ENCODE measurements at regions not wholly inside any gene's neighbourhood (a gene's known extent, or its start where the extent isn't known, plus 50 kb on each side); places are given as distances from the start of the nearest gene placed in this dataset.
A peak's percentile ranks its signal among the peaks of the same experiment; 100 is the strongest.

DNA sequence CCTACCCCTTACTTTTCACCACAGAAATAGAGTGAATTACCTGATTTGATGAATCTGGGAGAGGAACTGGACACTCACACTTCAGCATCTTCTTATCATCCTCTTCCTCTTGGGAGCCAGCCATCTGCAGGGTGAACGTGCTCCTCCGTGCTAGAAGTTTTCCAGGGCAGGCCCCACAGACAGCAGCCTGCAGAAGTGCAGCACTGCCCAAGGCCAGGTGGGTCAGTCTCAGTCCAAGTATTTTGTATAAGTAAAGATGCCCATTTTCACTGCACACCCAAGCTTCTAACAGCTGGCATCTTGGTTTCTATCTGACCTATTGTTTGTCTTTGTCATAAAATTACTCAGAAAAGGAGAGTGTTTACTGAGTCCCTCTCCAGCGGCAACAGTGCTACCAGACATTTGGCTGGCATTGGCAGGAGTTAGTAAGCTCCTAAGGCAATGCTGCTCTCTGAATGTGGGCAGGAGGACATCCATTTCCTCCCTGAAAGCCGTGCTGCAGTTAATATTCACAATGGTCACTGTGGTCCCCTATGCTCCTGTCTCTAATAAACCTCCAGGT lies 222.6 kb upstream of the CTAGE1 start:
- DNase-seq (ENCODE audit: low read depth) = peak; percentile 1
- TF ChIP-seq CTCF (conservative IDR thresholded peaks at IDR 0.05; ENCODE audit: low read length) = no peak
- H3K4me3 ChIP-seq (ENCODE audit: low read length) = no peak overlapping the region

DNA sequence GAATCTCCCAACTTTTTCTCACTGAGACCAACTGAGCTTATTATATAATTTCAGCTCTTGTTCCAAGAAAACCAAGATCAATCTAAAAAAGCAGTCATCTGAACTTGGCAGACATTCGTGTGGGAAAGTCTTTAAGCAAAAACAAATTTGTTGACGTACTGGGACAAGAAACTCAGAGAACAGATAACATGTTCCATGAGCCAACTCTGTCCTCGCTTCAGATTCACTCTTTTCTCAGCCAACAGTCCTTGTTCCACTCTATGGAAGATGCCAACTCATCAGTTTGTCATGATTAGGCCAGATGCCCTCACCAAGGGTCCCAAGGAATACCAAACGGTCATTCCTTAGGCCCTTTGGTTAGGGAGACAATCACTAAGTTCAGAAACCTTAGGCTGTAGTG lies 224.2 kb upstream of the CTAGE1 start:
- TF ChIP-seq CTCF (conservative IDR thresholded peaks at IDR 0.05; ENCODE audit: low read length) = no peak
- DNase-seq (ENCODE audit: low read depth) = no peak

GRCh38 chr18:22643731-22644130 lies 226.0 kb upstream of the CTAGE1 start:
- DNase-seq (ENCODE audit: low read depth) = peak; percentile 33
- TF ChIP-seq CTCF (conservative IDR thresholded peaks at IDR 0.05; ENCODE audit: low read length) = no peak
- no peak overlapping the region for H3K4me3 ChIP-seq (ENCODE audit: low read length)

More for the DNA sequence above, 224.2 kb upstream of the CTAGE1 start:
- H3K4me3 ChIP-seq (ENCODE audit: low read length) = no peak overlapping the region

GRCh38 chr18:22650247-22650646 lies 232.5 kb upstream of the CTAGE1 start:
- no peak overlapping the region for H3K4me3 ChIP-seq (ENCODE audit: low read length)
- TF ChIP-seq CTCF (conservative IDR thresholded peaks at IDR 0.05; ENCODE audit: low read length) = no peak
- DNase-seq (ENCODE audit: low read depth) = peak; percentile 37

DNA sequence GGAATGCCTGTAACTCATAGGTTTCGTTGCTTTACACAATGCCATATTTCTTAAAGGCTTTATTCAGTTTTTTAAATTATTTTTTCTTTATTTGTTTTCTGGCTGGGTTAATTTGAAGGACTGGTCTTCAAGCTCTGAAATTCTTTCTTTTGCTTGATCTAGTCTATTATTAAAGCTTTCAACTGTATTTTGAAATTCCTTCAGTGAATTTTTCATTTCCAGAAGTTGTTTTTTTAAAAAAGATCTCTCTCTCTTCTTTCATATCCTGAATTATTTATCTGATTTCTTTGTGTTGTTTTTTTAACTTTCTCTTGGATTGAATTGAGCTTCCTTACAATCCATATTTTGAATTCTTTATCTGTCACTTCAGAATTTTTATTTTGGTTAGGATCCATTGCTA lies 239.9 kb upstream of the CTAGE1 start:
- no peak for DNase-seq (ENCODE audit: low read depth)
- H3K4me3 ChIP-seq (ENCODE audit: low read length) = no peak overlapping the region
- no peak for TF ChIP-seq CTCF (conservative IDR thresholded peaks at IDR 0.05; ENCODE audit: low read length)

DNA sequence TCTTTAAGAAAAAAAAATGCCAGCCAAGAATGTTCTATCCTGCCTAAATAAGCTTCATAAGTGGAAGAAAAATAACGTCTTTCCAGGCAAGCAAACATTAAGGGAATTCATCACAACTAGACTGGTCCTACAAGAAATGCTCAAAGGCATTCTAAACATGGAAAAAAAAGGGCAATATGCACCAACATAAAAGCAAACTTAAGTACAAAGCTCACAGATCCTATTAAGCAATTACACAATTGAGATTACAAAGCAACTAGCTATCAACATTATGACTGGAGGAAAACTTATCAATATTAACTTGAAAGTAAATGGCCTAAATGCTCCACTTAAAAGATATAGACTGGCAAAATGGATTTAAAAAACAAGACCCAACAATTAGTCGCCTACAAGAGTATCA lies 240.6 kb upstream of the CTAGE1 start:
- no peak for TF ChIP-seq CTCF (conservative IDR thresholded peaks at IDR 0.05; ENCODE audit: low read length)
- DNase-seq (ENCODE audit: low read depth) = no peak
- no peak overlapping the region for H3K4me3 ChIP-seq (ENCODE audit: low read length)

GRCh38 chr18:22663378-22663777 lies 245.7 kb upstream of the CTAGE1 start:
- no peak overlapping the region for H3K4me3 ChIP-seq (ENCODE audit: low read length)
- TF ChIP-seq CTCF (conservative IDR thresholded peaks at IDR 0.05; ENCODE audit: low read length) = no peak
- DNase-seq (ENCODE audit: low read depth) = no peak
